IMR-90 (cell line): ENCODE measurements at regions not wholly inside any gene's neighbourhood (a gene's known extent, or its start where the extent isn't known, plus 50 kb on each side); places are given as distances from the start of the nearest gene placed in this dataset.

ENCODE experiments used
- ATAC-seq: fragments of 200-7000 bp; cut with Tn5 transposase; 2 replicates; pipeline ENCODE4 v1.9.1; 2020; ENCODE audit warnings: low read depth, mild to moderate bottlenecking, moderate library complexity
- BruUV-seq: library from RNA; stranded (reverse); fragments of 400-500 nt; replicated peaks from 2 replicates; lab custom pipeline; 2021; lab: Mats Ljungman, UMichigan
- CTCF ChIA-PET: fragments of 300-600 bp; formaldehyde crosslinking; extraction: SDS; loops from one replicate; lab custom pipeline; 2021; ENCODE audit warnings: antibody characterized with exemption; lab: Yijun Ruan, JAX
- POLR2A ChIA-PET: fragments of 300-600 bp; sonication (Branson Sonifier 250); formaldehyde crosslinking; loops from one replicate; lab custom pipeline; 2022; ENCODE audit warnings: antibody characterized with exemption; ENCODE audit not compliant: unreplicated experiment; lab: Charles Lee
- DNase-seq: peaks from one replicate; pipeline ENCODE4 v3.0.0; 2013
- H2AFZ ChIP-seq: replicated peaks from 2 replicates; pipeline ENCODE3; 2013; ENCODE audit warnings: low read length, mild to moderate bottlenecking; ENCODE audit not compliant: poor library complexity
- H2AK5ac ChIP-seq: 2 replicates; pipeline ENCODE4 v1.6.1; 2013; ENCODE audit warnings: low read depth, low read length, inconsistent platforms
- H2AK9ac ChIP-seq: replicated peaks from 2 replicates; pipeline ENCODE3; 2013; ENCODE audit warnings: mild to moderate bottlenecking, low read depth, low read length, moderate library complexity; ENCODE audit not compliant: poor library complexity
- H2BK120ac ChIP-seq: 2 replicates; pipeline ENCODE4 v1.6.1; 2013; ENCODE audit warnings: low read depth, low read length, inconsistent platforms
- H2BK15ac ChIP-seq: 3 replicates; pipeline ENCODE4 v1.6.1; 2013; ENCODE audit warnings: low read depth, low read length, inconsistent platforms
- H2BK20ac ChIP-seq: 2 replicates; pipeline ENCODE4 v1.6.1; 2013; ENCODE audit warnings: low read depth, mild to moderate bottlenecking, inconsistent platforms, low read length, moderate library complexity
- H2BK5ac ChIP-seq: 2 replicates; pipeline ENCODE4 v1.6.1; 2013; ENCODE audit warnings: mild to moderate bottlenecking, low read depth, low read length, inconsistent platforms; ENCODE audit not compliant: poor library complexity, severe bottlenecking
- H3K14ac ChIP-seq: replicated peaks from 2 replicates; pipeline ENCODE4 v1.6.1; 2013; ENCODE audit warnings: low read depth, low read length, inconsistent platforms
- H3K18ac ChIP-seq: 2 replicates; pipeline ENCODE4 v1.6.1; 2013; ENCODE audit warnings: low read depth, low read length, control low read depth
- H3K23ac ChIP-seq: 2 replicates; pipeline ENCODE4 v1.6.1; 2013; ENCODE audit warnings: low read depth, low read length, inconsistent platforms
- H3K27ac ChIP-seq: 2 replicates; pipeline ENCODE4 v1.5.1; 2013; ENCODE audit warnings: mild to moderate bottlenecking, control low read depth, low read length; ENCODE audit not compliant: insufficient read depth
- H3K27me3 ChIP-seq: 2 replicates; pipeline ENCODE4 v1.6.1; 2013; ENCODE audit warnings: low read length; ENCODE audit not compliant: control insufficient read depth, insufficient read depth
- H3K36me3 ChIP-seq: 2 replicates; pipeline ENCODE4 v1.6.1; 2013; ENCODE audit warnings: low read length, mixed read lengths; ENCODE audit not compliant: control insufficient read depth, insufficient read depth
- H3K4ac ChIP-seq: 2 replicates; pipeline ENCODE4 v1.6.1; 2013; ENCODE audit warnings: low read depth, low read length, inconsistent platforms
- H3K4me1 ChIP-seq: 2 replicates; pipeline ENCODE4 v1.6.1; 2013; ENCODE audit warnings: low read length, mixed read lengths; ENCODE audit not compliant: control insufficient read depth, insufficient read depth
- H3K4me2 ChIP-seq: 2 replicates; pipeline ENCODE4 v1.6.1; 2013; ENCODE audit warnings: low read depth, mild to moderate bottlenecking, control low read depth, low read length, moderate library complexity
- H3K4me3 ChIP-seq: 2 replicates; pipeline ENCODE4 v1.5.1; 2013; ENCODE audit warnings: low read depth, mild to moderate bottlenecking, control low read depth, low read length, moderate library complexity; ENCODE audit not compliant: insufficient read depth
- H3K56ac ChIP-seq: 2 replicates; pipeline ENCODE4 v1.6.1; 2013; ENCODE audit warnings: low read length, inconsistent platforms; ENCODE audit not compliant: insufficient read depth; ENCODE audit errors: extremely low read depth
- H3K79me1 ChIP-seq, 2 experiments: 2 replicates each; pipeline ENCODE4 v1.6.1; 2013; ENCODE audit warnings: low read length in 2 of 2, inconsistent platforms in 1 of 2, low read depth in 1 of 2
- H3K9ac ChIP-seq: 2 replicates; pipeline ENCODE4 v1.6.1; 2013; ENCODE audit warnings: low read depth, low read length, control low read depth
- H3K9me1 ChIP-seq: 2 replicates; pipeline ENCODE4 v1.6.1; 2013; ENCODE audit warnings: low read length, inconsistent platforms; ENCODE audit not compliant: insufficient read depth
- H3K9me3 ChIP-seq: 2 replicates; pipeline ENCODE4 v1.6.1; 2013; ENCODE audit warnings: low read length; ENCODE audit not compliant: control insufficient read depth, insufficient read depth
- H4K20me1 ChIP-seq: 2 replicates; pipeline ENCODE4 v1.6.1; 2013; ENCODE audit warnings: low read length, inconsistent platforms; ENCODE audit not compliant: insufficient read depth
- H4K5ac ChIP-seq: 2 replicates; pipeline ENCODE4 v1.6.1; 2013; ENCODE audit warnings: mild to moderate bottlenecking, low read depth, low read length, control low read depth
- H4K8ac ChIP-seq, 2 experiments: 2 replicates each; pipeline ENCODE4 v1.6.1; 2013; ENCODE audit warnings: low read depth in 2 of 2, low read length in 2 of 2, control low read depth in 1 of 2, inconsistent platforms in 1 of 2
- H4K91ac ChIP-seq: 2 replicates; pipeline ENCODE4 v1.6.1; 2013; ENCODE audit warnings: low read depth, low read length, inconsistent platforms; ENCODE audit not compliant: insufficient read depth
- BHLHE40 ChIP-seq: fragments of 150-350 bp; IDR thresholded peaks from 2 replicates; pipeline ENCODE4 v1.6.1; 2016; ENCODE audit warnings: mild to moderate bottlenecking, low read depth, low read length
- CEBPB ChIP-seq: IDR thresholded peaks from 2 replicates; pipeline ENCODE4 v1.6.1; 2012; ENCODE audit warnings: low read depth, low read length, improper control_type of control experiment
- CHD1 ChIP-seq: IDR thresholded peaks from 2 replicates; pipeline ENCODE4 v1.6.1; 2012; ENCODE audit warnings: low read depth, low read length, improper control_type of control experiment
- FOS ChIP-seq: fragments of 150-350 bp; IDR thresholded peaks from 2 replicates; pipeline ENCODE4 v1.6.1; 2016; ENCODE audit warnings: low read depth, low read length
- MAFK ChIP-seq: IDR thresholded peaks from 2 replicates; pipeline ENCODE4 v1.6.1; 2012; ENCODE audit warnings: low read depth, low read length, improper control_type of control experiment
- MAZ ChIP-seq: IDR thresholded peaks from 2 replicates; pipeline ENCODE4 v1.6.1; 2012; ENCODE audit warnings: low read depth, mild to moderate bottlenecking, low read length, improper control_type of control experiment, moderate library complexity, borderline replicate concordance
- MXI1 ChIP-seq: IDR thresholded peaks from 2 replicates; pipeline ENCODE4 v1.6.1; 2012; ENCODE audit warnings: low read depth, mild to moderate bottlenecking, low read length, moderate library complexity, borderline replicate concordance
- NFE2L2 ChIP-seq: fragments of 150-350 bp; IDR thresholded peaks from 2 replicates; pipeline ENCODE4 v1.6.1; 2016; ENCODE audit warnings: low read depth, mild to moderate bottlenecking, low read length
- POLR2A ChIP-seq: IDR thresholded peaks from 2 replicates; pipeline ENCODE4 v1.6.1; 2012; ENCODE audit warnings: mild to moderate bottlenecking, low read depth, low read length
- RCOR1 ChIP-seq: IDR thresholded peaks from 2 replicates; pipeline ENCODE4 v1.6.1; 2012; ENCODE audit warnings: mild to moderate bottlenecking, low read length, improper control_type of control experiment; ENCODE audit not compliant: insufficient replicate concordance
- RFX5 ChIP-seq: IDR thresholded peaks from 2 replicates; pipeline ENCODE4 v1.8.0; 2012; ENCODE audit warnings: low read depth, mild to moderate bottlenecking, low read length, moderate library complexity
- SMC3 ChIP-seq: fragments of 150-350 bp; IDR thresholded peaks from 2 replicates; pipeline ENCODE4 v1.6.1; 2016; ENCODE audit warnings: low read depth, mild to moderate bottlenecking, antibody characterized with exemption, low read length, moderate library complexity
- WGBS, 2 experiments: methylation state at CpG; one replicate each; pipeline versions ENCODE4 v1.1.5 to v1.1.7; 2013; ENCODE audit warnings: missing lambda C conversion rate in 2 of 2; ENCODE audit not compliant: insufficient read length in 1 of 2; ENCODE audit errors: extremely low coverage in 2 of 2; 5-methylcytosine and 5-hydroxymethylcytosine counted together
- dilution Hi-C: fragments of 300-500 bp; cut with HindIII; formaldehyde crosslinking; loops from one replicate; pipeline ENCODE4 v1.14.3; 2018; ENCODE audit warnings: low sequenced_read_pairs; ENCODE audit not compliant: unreplicated experiment
- in situ Hi-C: fragments of 300-500 bp; cut with MboI; formaldehyde crosslinking; loops from 3 replicates; pipeline ENCODE4 v1.14.3; 2019; ENCODE audit warnings: low sequenced_read_pairs, inconsistent platforms, mixed read lengths
- intact Hi-C: fragments of 100-400 bp; cut with micrococcal nuclease; formaldehyde crosslinking; loops from 2 replicates; pipeline ENCODE4 v1.10.0; 2022
- TF ChIP-seq, protein P1 (sequence below): fragments of 150-350 bp; IDR thresholded peaks from 2 replicates; pipeline ENCODE4 v1.6.1; 2016; ENCODE audit warnings: low read depth, mild to moderate bottlenecking, low read length, moderate library complexity, borderline replicate concordance
- TF ChIP-seq, protein P2 (sequence below): fragments of 150-350 bp; IDR thresholded peaks from 2 replicates; pipeline ENCODE4 v1.6.1; 2017; ENCODE audit warnings: mild to moderate bottlenecking, antibody characterized with exemption, low read length, low read depth

DNA sequence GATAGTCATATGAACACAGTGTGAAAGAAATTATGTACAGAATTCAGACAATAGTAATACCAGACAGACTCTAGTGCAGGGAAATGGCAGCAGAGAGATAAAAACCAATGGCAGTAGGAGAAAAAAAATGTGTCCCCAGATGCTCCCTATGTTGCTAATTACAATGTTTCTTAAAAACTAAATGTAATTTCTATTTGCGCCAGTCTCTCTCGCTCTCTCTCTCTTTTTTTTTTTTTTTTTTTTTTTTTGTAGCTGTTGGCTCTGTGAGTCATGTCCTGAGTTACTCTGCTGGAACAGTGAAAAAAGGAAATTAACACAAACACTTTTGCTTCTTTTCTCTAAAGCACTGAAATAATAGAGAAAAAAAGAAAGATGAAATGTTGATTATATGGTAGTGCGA, 871.9 kb downstream of the GBE1 start:
- H3K4me3 ChIP-seq = no peak overlapping the region
- H3K36me3 ChIP-seq = no peaks in the 10 kb centered on the region
- peaks cover 3% of the 10 kb centered on the region for H3K9me3 ChIP-seq
- no peak overlapping the region for H3K4ac ChIP-seq
- intact Hi-C loops (no loop called here), dilution Hi-C loops (no loop called here), in situ Hi-C loops (no loop called here)
- DNase-seq = no peak
- no peaks in the 10 kb centered on the region for H3K9me1 ChIP-seq
- no peak overlapping the region for H4K5ac ChIP-seq
- no peaks in the 10 kb centered on the region for H3K27me3 ChIP-seq
- H2BK15ac ChIP-seq = no peak overlapping the region
- H2AFZ ChIP-seq = no peak overlapping the region
- H3K18ac ChIP-seq = no peak overlapping the region
- TF ChIP-seq RCOR1 (no peak), SMC3 (no peak), CEBPB (no peak), FOS (no peak), MAZ (no peak), MAFK (no peak), NFE2L2 (no peak), CHD1 (no peak), RFX5 (no peak), MXI1 (no peak), POLR2A (no peak), BHLHE40 (no peak)
- TF ChIP-seq, protein P1, sequence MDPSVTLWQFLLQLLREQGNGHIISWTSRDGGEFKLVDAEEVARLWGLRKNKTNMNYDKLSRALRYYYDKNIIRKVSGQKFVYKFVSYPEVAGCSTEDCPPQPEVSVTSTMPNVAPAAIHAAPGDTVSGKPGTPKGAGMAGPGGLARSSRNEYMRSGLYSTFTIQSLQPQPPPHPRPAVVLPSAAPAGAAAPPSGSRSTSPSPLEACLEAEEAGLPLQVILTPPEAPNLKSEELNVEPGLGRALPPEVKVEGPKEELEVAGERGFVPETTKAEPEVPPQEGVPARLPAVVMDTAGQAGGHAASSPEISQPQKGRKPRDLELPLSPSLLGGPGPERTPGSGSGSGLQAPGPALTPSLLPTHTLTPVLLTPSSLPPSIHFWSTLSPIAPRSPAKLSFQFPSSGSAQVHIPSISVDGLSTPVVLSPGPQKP = no peak
- TF ChIP-seq, protein P2, sequence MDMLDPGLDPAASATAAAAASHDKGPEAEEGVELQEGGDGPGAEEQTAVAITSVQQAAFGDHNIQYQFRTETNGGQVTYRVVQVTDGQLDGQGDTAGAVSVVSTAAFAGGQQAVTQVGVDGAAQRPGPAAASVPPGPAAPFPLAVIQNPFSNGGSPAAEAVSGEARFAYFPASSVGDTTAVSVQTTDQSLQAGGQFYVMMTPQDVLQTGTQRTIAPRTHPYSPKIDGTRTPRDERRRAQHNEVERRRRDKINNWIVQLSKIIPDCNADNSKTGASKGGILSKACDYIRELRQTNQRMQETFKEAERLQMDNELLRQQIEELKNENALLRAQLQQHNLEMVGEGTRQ = no peak
- no peak overlapping the region for H3K23ac ChIP-seq
- WGBS, 2 experiments = 100% methylated on average over 1 of the region's 3 CpGs; no CpG with 5 or more reads in 1 of the 2 experiments
- CTCF ChIA-PET = no interaction called here
- H3K9ac ChIP-seq = no peak overlapping the region
- H3K27ac ChIP-seq = no peak overlapping the region
- H3K4me1 ChIP-seq = no peaks in the 10 kb centered on the region
- no peak overlapping the region for H4K91ac ChIP-seq
- ATAC-seq = no peak
- POLR2A ChIA-PET = no interaction called here
- H3K56ac ChIP-seq = no peak overlapping the region
- H2BK5ac ChIP-seq = no peak overlapping the region
- no peak overlapping the region for H3K14ac ChIP-seq
- H4K20me1 ChIP-seq = no peaks in the 10 kb centered on the region
- BruUV-seq = no TSS peak
- no peak overlapping the region for H2BK120ac ChIP-seq
- no peaks in the 10 kb centered on the region for H3K79me1 ChIP-seq
- H2BK20ac ChIP-seq = no peak overlapping the region
- H2AK9ac ChIP-seq = no peak overlapping the region
- H2AK5ac ChIP-seq = no peak overlapping the region
- H3K4me2 ChIP-seq = no peak overlapping the region
- H4K8ac ChIP-seq = no peak overlapping the region
